H1 (cell line): ENCODE measurements at regions not wholly inside any gene's neighbourhood (a gene's known extent, or its start where the extent isn't known, plus 50 kb on each side); places are given as distances from the start of the nearest gene placed in this dataset.
A peak's percentile ranks its signal among the peaks of the same experiment; 100 is the strongest.

Experiments used
- CTCF ChIA-PET: fragments of 300-600 bp; sonication (Branson Sonifier 250); formaldehyde crosslinking; loops from one replicate; lab custom pipeline; 2021; ENCODE audit not compliant: partially characterized antibody; lab: Charles Lee
- POLR2A ChIA-PET: fragments of 300-600 bp; sonication (Branson Sonifier 250); formaldehyde crosslinking; loops from one replicate; lab custom pipeline; 2021; ENCODE audit warnings: inconsistent platforms; ENCODE audit not compliant: partially characterized antibody; lab: Charles Lee
- DNase-seq, 2 experiments: peaks; one replicate each; pipeline versions ENCODE4 v3.0.0 to v3.0.0-alpha.2; 2010 to 2022; ENCODE audit warnings: low spot score in 2 of 2, low read depth in 1 of 2, mixed read lengths in 1 of 2
- FAIRE-seq: peaks from 2 replicates; lab custom pipeline; 2011; peaks lifted over from hg19 to GRCh38; lab: Jason Lieb, UNC
- H2AFZ ChIP-seq: 2 replicates; pipeline ENCODE4 v1.8.1; 2012; ENCODE audit warnings: low read length, inconsistent platforms
- H2AK5ac ChIP-seq: 2 replicates; pipeline ENCODE4 v1.6.1; 2013; ENCODE audit warnings: low read depth, low read length
- H2BK120ac ChIP-seq: replicated peaks from 2 replicates; pipeline ENCODE3; 2013; ENCODE audit warnings: low read depth, low read length, inconsistent platforms
- H2BK12ac ChIP-seq: 2 replicates; pipeline ENCODE4 v1.6.1; 2013; ENCODE audit warnings: low read depth, low read length
- H2BK15ac ChIP-seq: 2 replicates; pipeline ENCODE4 v1.6.1; 2013; ENCODE audit warnings: low read length
- H2BK20ac ChIP-seq: 2 replicates; pipeline ENCODE4 v1.6.1; 2013; ENCODE audit warnings: low read length
- H2BK5ac ChIP-seq: 2 replicates; pipeline ENCODE4 v1.6.1; 2013; ENCODE audit warnings: low read depth, low read length
- H3K14ac ChIP-seq: 2 replicates; pipeline ENCODE4 v1.6.1; 2013; ENCODE audit warnings: inconsistent platforms; ENCODE audit not compliant: insufficient read length
- H3K18ac ChIP-seq: 2 replicates; pipeline ENCODE4 v1.6.1; 2013; ENCODE audit warnings: low read length; ENCODE audit errors: extremely low read depth
- H3K23ac ChIP-seq: 2 replicates; pipeline ENCODE4 v1.6.1; 2013; ENCODE audit warnings: inconsistent platforms; ENCODE audit not compliant: insufficient read length
- H3K23me2 ChIP-seq: 2 replicates; pipeline ENCODE4 v1.6.1; 2013; ENCODE audit warnings: low read depth, low read length
- H3K27ac ChIP-seq: 2 replicates; pipeline ENCODE4 v1.6.1; 2011; ENCODE audit warnings: low read depth, low read length, inconsistent platforms
- H3K27me3 ChIP-seq, 4 experiments: replicated peaks in 1 of 4; 1 replicate in 1 of 4; 2 replicates in 3 of 4; pipeline versions ENCODE4 v1.6.1 to v1.8.1; 2011 to 2013; ENCODE audit warnings: low read length in 3 of 4, mild to moderate bottlenecking in 3 of 4, inconsistent platforms in 2 of 4, mixed read lengths in 2 of 4, moderate library complexity in 1 of 4; ENCODE audit not compliant: control insufficient read depth in 3 of 4, insufficient read depth in 3 of 4; ENCODE audit errors: extremely low read depth in 1 of 4
- H3K36me3 ChIP-seq, 4 experiments: 2 replicates each; pipeline versions ENCODE4 v1.6.1 to v1.8.1; 2011 to 2013; ENCODE audit warnings: mild to moderate bottlenecking in 4 of 4, low read length in 3 of 4, moderate library complexity in 2 of 4, control low read depth in 1 of 4, inconsistent platforms in 1 of 4; ENCODE audit not compliant: insufficient read depth in 4 of 4, control insufficient read depth in 2 of 4
- H3K4ac ChIP-seq: replicated peaks from 2 replicates; pipeline ENCODE3; 2013; ENCODE audit warnings: low read length, low read depth, mixed read lengths, inconsistent platforms; ENCODE audit not compliant: insufficient read length
- H3K4me1 ChIP-seq, 4 experiments: replicated peaks in 1 of 4; 1 replicate in 1 of 4; 2 replicates in 3 of 4; pipeline versions ENCODE4 v1.6.1 to v1.8.1; 2011 to 2013; ENCODE audit warnings: low read length in 3 of 4, inconsistent platforms in 2 of 4, mixed read lengths in 1 of 4; ENCODE audit not compliant: insufficient read depth in 4 of 4, control insufficient read depth in 3 of 4
- H3K4me2 ChIP-seq, 2 experiments: 2 replicates each; pipeline versions ENCODE4 v1.6.1 to v1.8.1; 2011 to 2013; ENCODE audit warnings: low read depth in 2 of 2, low read length in 2 of 2, control low read depth in 1 of 2, inconsistent platforms in 1 of 2, mild to moderate bottlenecking in 1 of 2; ENCODE audit not compliant: insufficient read depth in 1 of 2
- H3K4me3 ChIP-seq, 4 experiments: fragments of 200-600, 300-600 bp in 1 of 4; sonication (generic), shearing (Covaris generic), sonication (Bioruptor Twin) in 1 of 4; 2 replicates each; pipeline versions ENCODE4 v1.5.1 to v1.8.1; 2011 to 2016; ENCODE audit warnings: low read length in 4 of 4, low read depth in 3 of 4, control low read depth in 2 of 4, inconsistent platforms in 2 of 4, mild to moderate bottlenecking in 2 of 4, mixed read lengths in 1 of 4, moderate library complexity in 1 of 4; ENCODE audit not compliant: insufficient read depth in 2 of 4; ENCODE audit errors: extremely low read depth in 1 of 4
- H3K56ac ChIP-seq: replicated peaks from 2 replicates; pipeline ENCODE3; 2013; ENCODE audit warnings: low read depth, mild to moderate bottlenecking, mixed read lengths, low read length, inconsistent platforms; ENCODE audit not compliant: insufficient read length
- H3K79me1 ChIP-seq: 2 replicates; pipeline ENCODE4 v1.6.1; 2013; ENCODE audit warnings: low read depth, low read length, control low read depth
- H3K79me2 ChIP-seq, 2 experiments: 2 replicates each; pipeline versions ENCODE4 v1.6.1 to v1.8.1; 2012 to 2013; ENCODE audit warnings: low read length in 2 of 2, mild to moderate bottlenecking in 2 of 2, inconsistent platforms in 1 of 2; ENCODE audit not compliant: insufficient read depth in 2 of 2, control insufficient read depth in 1 of 2
- H3K9ac ChIP-seq, 4 experiments: replicated peaks in 1 of 4; 1 replicate in 1 of 4; 2 replicates in 3 of 4; pipeline versions ENCODE4 v1.6.1 to v1.8.1; 2011 to 2013; ENCODE audit warnings: low read depth in 3 of 4, low read length in 3 of 4, control low read depth in 2 of 4, mild to moderate bottlenecking in 2 of 4, moderate library complexity in 2 of 4, inconsistent platforms in 1 of 4; ENCODE audit errors: extremely low read depth in 1 of 4
- H3K9me3 ChIP-seq, 2 experiments: 2 replicates each; pipeline versions ENCODE4 v1.6.1 to v1.8.1; 2012 to 2013; ENCODE audit warnings: mild to moderate bottlenecking in 2 of 2, moderate library complexity in 2 of 2, control low read depth in 1 of 2, inconsistent platforms in 1 of 2, low read depth in 1 of 2, low read length in 1 of 2, mixed read lengths in 1 of 2; ENCODE audit not compliant: insufficient read depth in 2 of 2
- H4K20me1 ChIP-seq, 2 experiments: replicated peaks in 1 of 2; 2 replicates each; pipeline versions ENCODE3 to v1.8.1; 2011 to 2013; ENCODE audit warnings: inconsistent platforms in 2 of 2, low read length in 2 of 2, mild to moderate bottlenecking in 1 of 2; ENCODE audit not compliant: insufficient read depth in 2 of 2, control insufficient read depth in 1 of 2
- H4K5ac ChIP-seq: 2 replicates; pipeline ENCODE4 v1.6.1; 2013; ENCODE audit warnings: low read length, low read depth, mixed read lengths, inconsistent platforms; ENCODE audit not compliant: insufficient read length
- H4K8ac ChIP-seq: 2 replicates; pipeline ENCODE4 v1.8.0; 2013; ENCODE audit warnings: mild to moderate bottlenecking, moderate library complexity, low read length, inconsistent platforms; ENCODE audit not compliant: insufficient read depth; ENCODE audit errors: extremely low read depth
- H4K91ac ChIP-seq: replicated peaks from 2 replicates; pipeline ENCODE3; 2013; ENCODE audit warnings: low read length, mixed read lengths, inconsistent platforms; ENCODE audit not compliant: insufficient read length
- CHD2 ChIP-seq: IDR thresholded peaks from 2 replicates; pipeline ENCODE4 v1.6.1; 2012; ENCODE audit warnings: low read length, improper control_type of control experiment
- CTCF ChIP-seq, 3 experiments: IDR thresholded peaks; 1 replicate in 2 of 3; 2 replicates in 1 of 3; pipeline versions ENCODE4 v1.5.1 to v1.6.1; 2011; ENCODE audit warnings: low read length in 3 of 3, mild to moderate bottlenecking in 3 of 3, inconsistent platforms in 2 of 3, low read depth in 1 of 3, moderate library complexity in 1 of 3; ENCODE audit not compliant: insufficient read depth in 1 of 3; ENCODE audit errors: control extremely low read depth in 1 of 3
- HDAC6 ChIP-seq: IDR thresholded peaks from one replicate; pipeline ENCODE4 v1.7.1; 2012; ENCODE audit warnings: low read depth, mild to moderate bottlenecking, inconsistent platforms, low read length, moderate library complexity
- RAD21 ChIP-seq, 2 experiments: IDR thresholded peaks in 1 of 2; conservative IDR thresholded peaks in 1 of 2; 2 replicates each; pipeline ENCODE4 v1.6.1; 2011; ENCODE audit warnings: low read depth in 2 of 2, low read length in 2 of 2, improper control_type of control experiment in 1 of 2, inconsistent platforms in 1 of 2, mild to moderate bottlenecking in 1 of 2, moderate library complexity in 1 of 2
- SP1 ChIP-seq: IDR thresholded peaks from 2 replicates; pipeline ENCODE4 v1.6.1; 2011; ENCODE audit warnings: low read depth, low read length
- WGBS, 2 experiments: shearing (Covaris generic) in 1 of 2; methylation state at CpG; one replicate each; pipeline versions ENCODE4 v1.1.6 to v1.1.7; 2013 to 2015; ENCODE audit warnings: low lambda C conversion rate in 2 of 2, mixed read lengths in 2 of 2, inconsistent platforms in 1 of 2, low coverage in 1 of 2, missing lambda C conversion rate in 1 of 2; ENCODE audit not compliant: insufficient replicate concordance in 2 of 2, insufficient coverage in 1 of 2, insufficient read length in 1 of 2; ENCODE audit errors: extremely low coverage in 1 of 2, missing lambda C conversion rate in 1 of 2; 5-methylcytosine and 5-hydroxymethylcytosine counted together

GRCh38 chr7:116340943-116341907 lies 130.9 kb downstream of the TES start:
- no peak overlapping the region for H4K91ac ChIP-seq
- no peaks in the 10 kb centered on the region for H3K27me3 ChIP-seq
- CTCF ChIA-PET: interaction anchor here (0.6 to 1.9 kb wide), 7 partner anchors 11 to 456 kb away, joined by 3 to 5 read pairs (median 3); no protein-coding TSS in a partner anchor
- no peak overlapping the region for H3K56ac ChIP-seq
- POLR2A ChIA-PET: interaction anchor here (0.7 kb wide), 1 partner anchor 70 kb away, joined by 3 read pairs; no protein-coding TSS in a partner anchor
- H3K18ac ChIP-seq: no peak overlapping the region
- H3K4ac ChIP-seq: no peak overlapping the region
- no peaks in the 10 kb centered on the region for H3K79me1 ChIP-seq
- no peaks in the 10 kb centered on the region for H3K36me3 ChIP-seq
- no peaks in the 10 kb centered on the region for H3K9me3 ChIP-seq
- H4K5ac ChIP-seq: no peak overlapping the region
- no peak overlapping the region for H2BK120ac ChIP-seq
- H2BK5ac ChIP-seq: no peak overlapping the region
- no peak overlapping the region for H2BK15ac ChIP-seq
- H3K79me2 ChIP-seq: no peaks in the 10 kb centered on the region
- no peak for FAIRE-seq
- TF ChIP-seq HDAC6 (no peak), SP1 (no peak), CHD2 (no peak), RAD21 (IDR thresholded peaks at IDR 0.05 in 1 of 2, conservative IDR thresholded peaks at IDR 0.05 in 1 of 2; ENCODE audit: low read depth in 2 of 2, low read length in 2 of 2) (peak; percentile 47 to 57), CTCF (IDR thresholded peaks at IDR 0.05; ENCODE audit: control extremely low read depth in 1 of 3, insufficient read depth in 1 of 3, low read depth in 1 of 3, low read length in 3 of 3) (peak; percentile 17 to 39 (median 34); a peak in 3 of 4 replicates)
- no peaks in the 10 kb centered on the region for H4K20me1 ChIP-seq
- no peak overlapping the region for H3K9ac ChIP-seq
- no peak overlapping the region for H2BK12ac ChIP-seq
- no peak overlapping the region for H2AK5ac ChIP-seq
- 93% methylated on average over 9 of the region's 9 CpGs; no CpG with 5 or more reads in 1 of the 2 experiments for WGBS, 2 experiments
- H3K4me3 ChIP-seq: no peak overlapping the region
- H3K23me2 ChIP-seq: no peaks in the 10 kb centered on the region
- H3K4me2 ChIP-seq: no peak overlapping the region
- no peak overlapping the region for H3K27ac ChIP-seq
- peaks cover 0 to 2% (median 0%) of the 10 kb centered on the region in 4 experiments; a peak in 1 of 7 replicates for H3K4me1 ChIP-seq
- no peak for DNase-seq
- H2AFZ ChIP-seq: no peak overlapping the region
- no peak overlapping the region for H4K8ac ChIP-seq
- H3K14ac ChIP-seq: no peak overlapping the region
- no peak overlapping the region for H3K23ac ChIP-seq
- no peak overlapping the region for H2BK20ac ChIP-seq
